ENCODE measurements at regions not wholly inside any gene's neighbourhood (a gene's known extent, or its start where the extent isn't known, plus 50 kb on each side); places are given as distances from the start of the nearest gene placed in this dataset.

- Histone ChIP-seq H3K9me3 (no peaks in the 10 kb centered on the region), H3K27me3 (no peaks in the 10 kb centered on the region), H3K4me3 (no peak overlapping the region), H3K36me3 (no peaks in the 10 kb centered on the region), H3K27ac (peak overlapping the region in 1 of 3 donors; percentile 71), H3K4me1 (peaks cover 0 to 15% (median 4%) of the 10 kb centered on the region in 4 donors)
- ATAC-seq (no peak), DNase-seq (no peak)
- TF ChIP-seq CTCF (IDR thresholded peaks at IDR 0.05) (no peak), POLR2A (IDR thresholded peaks at IDR 0.05) (no peak)
- intact Hi-C loops (cut with DNase I) = no loop called here
- WGBS (ENCODE audit: insufficient coverage, low coverage, low lambda C conversion rate, missing lambda C conversion rate) = 41% methylated on average over 1 of the region's 1 CpG
Observed at GRCh38 chr18:2281086-2281485, 290.2 kb downstream of the METTL4 start.

GRCh38 chr18:2281523-2282199 is 289.6 kb downstream of the METTL4 start:
- ATAC-seq (peak; percentile 83 to 95 (median 94)), DNase-seq (peak in 2 of 3 donors; percentile 52 to 55)
- H3K9me3 ChIP-seq = no peaks in the 10 kb centered on the region
- peaks cover 0 to 15% (median 4%) of the 10 kb centered on the region in 4 donors for H3K4me1 ChIP-seq
- no peaks in the 10 kb centered on the region for H3K36me3 ChIP-seq
- H3K27me3 ChIP-seq = no peaks in the 10 kb centered on the region
- H3K4me3 ChIP-seq = peak overlapping the region in 1 of 3 donors; percentile 18
- WGBS (ENCODE audit: insufficient coverage, low coverage, low lambda C conversion rate, missing lambda C conversion rate) = 28% methylated on average over 9 of the region's 11 CpGs
- H3K27ac ChIP-seq = peak overlapping the region in 2 of 3 donors; percentile 52 to 71
- intact Hi-C loops (cut with DNase I) = no loop called here
- TF ChIP-seq POLR2A (IDR thresholded peaks at IDR 0.05) (no peak), CTCF (IDR thresholded peaks at IDR 0.05) (no peak)

GRCh38 chr18:2293109-2293839 is 278.0 kb downstream of the METTL4 start:
- Histone ChIP-seq H3K27ac (no peak overlapping the region), H3K36me3 (no peaks in the 10 kb centered on the region), H3K4me3 (no peak overlapping the region), H3K9me3 (no peaks in the 10 kb centered on the region), H3K27me3 (no peaks in the 10 kb centered on the region), H3K4me1 (no peaks in the 10 kb centered on the region)
- no peak for TF ChIP-seq CTCF (IDR thresholded peaks at IDR 0.05)
- no peak for TF ChIP-seq POLR2A (IDR thresholded peaks at IDR 0.05)
- no peak for DNase-seq
- ATAC-seq = no peak
- WGBS (ENCODE audit: insufficient coverage, low coverage, low lambda C conversion rate, missing lambda C conversion rate) = 73% methylated on average over 5 of the region's 7 CpGs
- intact Hi-C loops (cut with DNase I) = no loop called here

- Histone ChIP-seq H3K9me3 (no peaks in the 10 kb centered on the region), H3K27ac (no peak overlapping the region), H3K36me3 (no peaks in the 10 kb centered on the region), H3K4me1 (no peaks in the 10 kb centered on the region), H3K4me3 (no peak overlapping the region), H3K27me3 (no peaks in the 10 kb centered on the region)
- no peak for TF ChIP-seq POLR2A (IDR thresholded peaks at IDR 0.05)
- TF ChIP-seq CTCF (IDR thresholded peaks at IDR 0.05) = no peak
- DNase-seq (no peak), ATAC-seq (no peak)
- WGBS (ENCODE audit: insufficient coverage, low coverage, low lambda C conversion rate, missing lambda C conversion rate) = 73% methylated on average over 2 of the region's 2 CpGs
- intact Hi-C loops (cut with DNase I) = no loop called here
Observed at GRCh38 chr18:2301316-2301715, 270.0 kb downstream of the METTL4 start.

Measured in right lobe of liver (tissue), 6 donors.